Adrenal gland (tissue), 5 donors: ENCODE measurements at regions not wholly inside any gene's neighbourhood (a gene's known extent, or its start where the extent isn't known, plus 50 kb on each side); places are given as distances from the start of the nearest gene placed in this dataset.

Source experiments
- POLR2A ChIP-seq, 2 donors: fragments of 450-650 bp; IDR thresholded peaks; one replicate each; pipeline ENCODE4 v1.6.1; 2017; ENCODE audit warnings: antibody characterized with exemption in 2 of 2, mild to moderate bottlenecking in 2 of 2, moderate library complexity in 1 of 2
- TF ChIP-seq, protein P1 (sequence below), 6 experiments: fragments of 450-650 bp in 4 of 6; fragments of 200-600 bp in 2 of 6; sonication (generic) in 1 of 6; IDR thresholded peaks; 1 replicate in 5 of 6; 2 replicates in 1 of 6; pipeline versions ENCODE4 v1.5.1 to v1.8.0; 2016 to 2021; ENCODE audit warnings: antibody characterized with exemption in 6 of 6, mild to moderate bottlenecking in 2 of 6, moderate library complexity in 1 of 6
- donor health status: DM: no; HTN: no; CAD: no.

DNA sequence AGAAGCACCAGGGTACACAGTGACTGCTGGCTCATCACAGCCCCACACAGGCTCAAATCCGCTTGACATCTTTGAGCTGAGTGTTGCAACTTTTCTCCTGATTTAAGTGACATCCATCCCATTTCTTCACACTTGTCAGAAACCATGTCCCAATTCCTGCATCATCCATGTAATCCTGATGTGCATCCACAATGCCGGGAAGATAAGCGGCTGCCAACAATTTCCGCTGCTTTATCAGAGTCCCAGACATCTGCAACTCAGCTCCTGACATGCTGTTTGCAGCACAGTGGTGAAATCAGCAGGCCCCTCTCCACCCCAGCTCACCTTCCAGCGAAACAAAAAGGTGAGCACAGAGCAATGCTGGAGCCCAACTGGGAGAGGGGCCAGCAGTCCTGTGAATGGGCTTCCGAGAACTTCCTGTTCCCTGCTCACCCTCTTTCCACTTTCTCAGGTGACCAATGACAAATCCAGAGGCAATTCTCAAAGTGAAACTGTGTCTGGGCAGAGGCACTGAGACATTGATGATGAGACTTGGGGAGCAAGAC lies 581.0 kb downstream of the AJAP1 start:
- TF ChIP-seq POLR2A (IDR thresholded peaks at IDR 0.05), result no peak
- TF ChIP-seq, protein P1, sequence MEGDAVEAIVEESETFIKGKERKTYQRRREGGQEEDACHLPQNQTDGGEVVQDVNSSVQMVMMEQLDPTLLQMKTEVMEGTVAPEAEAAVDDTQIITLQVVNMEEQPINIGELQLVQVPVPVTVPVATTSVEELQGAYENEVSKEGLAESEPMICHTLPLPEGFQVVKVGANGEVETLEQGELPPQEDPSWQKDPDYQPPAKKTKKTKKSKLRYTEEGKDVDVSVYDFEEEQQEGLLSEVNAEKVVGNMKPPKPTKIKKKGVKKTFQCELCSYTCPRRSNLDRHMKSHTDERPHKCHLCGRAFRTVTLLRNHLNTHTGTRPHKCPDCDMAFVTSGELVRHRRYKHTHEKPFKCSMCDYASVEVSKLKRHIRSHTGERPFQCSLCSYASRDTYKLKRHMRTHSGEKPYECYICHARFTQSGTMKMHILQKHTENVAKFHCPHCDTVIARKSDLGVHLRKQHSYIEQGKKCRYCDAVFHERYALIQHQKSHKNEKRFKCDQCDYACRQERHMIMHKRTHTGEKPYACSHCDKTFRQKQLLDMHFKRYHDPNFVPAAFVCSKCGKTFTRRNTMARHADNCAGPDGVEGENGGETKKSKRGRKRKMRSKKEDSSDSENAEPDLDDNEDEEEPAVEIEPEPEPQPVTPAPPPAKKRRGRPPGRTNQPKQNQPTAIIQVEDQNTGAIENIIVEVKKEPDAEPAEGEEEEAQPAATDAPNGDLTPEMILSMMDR (IDR thresholded peaks at IDR 0.05), result no peak
